ENCODE measurements at regions not wholly inside any gene's neighbourhood (a gene's known extent, or its start where the extent isn't known, plus 50 kb on each side); places are given as distances from the start of the nearest gene placed in this dataset.

DNA sequence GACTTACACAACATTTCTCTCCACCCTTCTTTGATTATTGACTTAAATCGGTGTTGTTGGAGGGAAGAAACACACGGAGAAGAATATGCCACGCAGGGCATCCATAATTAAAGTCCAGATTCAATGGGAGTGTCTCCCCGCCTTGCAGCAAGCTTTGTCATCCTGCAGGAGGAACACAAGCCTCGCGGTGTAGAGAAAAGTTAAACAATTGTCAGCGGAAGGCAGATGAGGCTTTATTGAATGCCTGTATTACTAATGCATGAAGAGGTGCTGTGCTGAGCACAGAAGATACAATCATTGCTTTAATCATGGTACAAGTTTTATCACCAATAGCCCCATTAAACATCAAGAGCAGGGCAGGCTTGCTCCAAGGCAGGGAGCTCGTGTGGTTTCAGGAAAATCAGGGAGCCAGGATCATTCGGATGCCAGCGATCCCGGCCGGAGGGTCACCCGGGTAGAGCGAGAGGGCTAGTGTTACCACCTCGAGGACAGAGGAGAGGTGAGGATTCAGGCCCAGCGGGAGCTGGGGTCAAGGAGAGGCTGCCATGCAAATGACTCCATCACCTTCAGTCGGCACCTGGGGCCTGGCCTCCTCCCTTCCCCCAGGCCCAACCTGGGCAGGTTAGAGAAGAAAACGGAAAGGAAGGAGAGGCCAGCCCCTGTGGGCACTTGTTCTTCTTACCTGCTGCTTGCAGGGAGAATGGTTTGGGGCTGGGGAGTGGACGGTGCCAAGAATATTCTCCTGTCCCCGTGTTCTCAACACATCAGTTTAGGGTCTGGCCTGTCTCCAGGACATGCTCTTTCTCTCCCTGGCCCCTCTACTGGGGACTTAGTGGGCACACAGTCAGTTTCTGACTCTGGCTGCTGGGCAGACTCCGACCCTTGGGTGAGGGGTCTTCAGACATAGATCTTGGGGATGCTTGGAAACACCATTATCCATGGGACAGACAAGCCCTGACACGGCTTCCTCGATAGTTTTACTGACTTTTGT lies 289.5 kb downstream of the IRX2 start:
- in situ Hi-C loops (cut with MboI; ENCODE audit: low sequenced_read_pairs), result no loop called here

DNA sequence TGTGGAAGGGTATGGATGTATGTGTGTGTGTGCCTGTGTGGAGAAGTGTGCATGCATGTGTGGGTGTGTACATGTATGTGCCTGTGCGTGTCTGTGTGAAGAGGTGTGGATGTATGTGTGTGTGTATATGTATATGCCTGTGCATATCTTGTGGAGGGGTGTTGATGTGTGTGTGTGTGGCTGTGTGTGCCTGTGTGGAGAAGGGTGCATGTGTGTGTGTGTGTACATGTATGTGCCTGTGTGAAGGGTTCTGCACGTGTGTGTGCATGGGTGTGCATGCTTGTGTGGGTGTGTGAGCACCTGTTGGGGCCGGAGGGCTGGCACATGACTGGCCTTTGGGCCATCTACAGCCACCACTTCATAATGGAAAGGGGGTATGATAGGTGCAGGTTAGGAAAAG lies 291.4 kb downstream of the IRX2 start:
- in situ Hi-C loops (cut with MboI; ENCODE audit: low sequenced_read_pairs), result no loop called here

DNA sequence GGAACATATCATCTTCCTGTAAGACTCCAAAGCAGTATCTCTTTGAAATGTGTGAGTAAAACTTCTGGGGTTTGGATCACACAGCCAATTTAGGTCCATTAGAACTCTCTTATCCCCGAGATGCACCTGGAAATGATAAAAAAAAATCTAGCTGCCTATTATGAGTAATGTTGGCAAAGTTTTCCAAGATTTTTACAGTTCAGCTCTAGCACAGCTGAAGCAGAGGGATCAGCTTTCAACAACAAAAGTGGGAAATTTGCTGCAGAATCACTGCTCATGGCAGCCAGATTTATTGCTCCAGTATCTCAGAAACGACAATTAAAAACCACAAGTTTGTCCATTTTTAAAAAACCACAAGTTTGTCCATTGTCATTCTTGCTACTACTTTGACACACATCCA lies 292.2 kb downstream of the IRX2 start:
- in situ Hi-C loops (cut with MboI; ENCODE audit: low sequenced_read_pairs), result no loop called here

DNA sequence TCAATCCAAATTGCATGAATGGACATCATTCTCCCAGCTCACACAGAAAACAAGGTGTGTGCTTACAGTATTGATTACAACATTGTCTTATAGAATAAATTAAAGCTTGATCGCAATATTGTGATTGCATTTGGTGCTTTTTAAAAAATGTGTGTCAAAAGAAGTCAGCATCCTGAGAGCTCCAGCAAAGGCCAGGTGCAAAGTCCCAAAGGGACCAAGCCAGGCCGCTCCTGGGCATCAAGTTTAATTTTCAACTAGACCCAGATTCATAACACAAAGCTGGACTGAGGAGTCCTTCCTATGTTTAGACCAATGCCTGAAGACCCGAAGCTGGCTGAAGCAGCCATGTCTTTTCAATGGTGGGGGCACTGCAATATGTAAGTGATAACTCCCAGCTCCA lies 295.6 kb downstream of the IRX2 start:
- in situ Hi-C loops (cut with MboI; ENCODE audit: low sequenced_read_pairs), result no loop called here

DNA sequence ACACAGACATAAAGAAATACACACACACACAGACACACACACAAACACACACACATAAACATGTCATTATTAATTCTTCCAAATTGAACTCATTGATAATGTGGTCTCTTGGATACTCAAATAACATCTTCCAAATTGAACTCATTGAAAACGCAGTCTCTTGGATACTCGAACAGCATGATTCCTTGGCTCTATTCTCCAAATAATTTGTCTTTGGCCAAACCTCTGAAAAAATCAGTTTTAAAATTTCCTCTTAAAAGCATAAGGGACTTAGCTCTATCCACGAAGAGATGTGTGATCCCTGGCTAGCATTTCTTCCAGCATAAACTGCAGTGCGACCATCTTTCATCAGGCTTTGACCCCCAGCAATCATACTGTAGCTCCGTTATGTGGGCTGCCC lies 296.6 kb downstream of the IRX2 start:
- in situ Hi-C loops (cut with MboI; ENCODE audit: low sequenced_read_pairs), result no loop called here

DNA sequence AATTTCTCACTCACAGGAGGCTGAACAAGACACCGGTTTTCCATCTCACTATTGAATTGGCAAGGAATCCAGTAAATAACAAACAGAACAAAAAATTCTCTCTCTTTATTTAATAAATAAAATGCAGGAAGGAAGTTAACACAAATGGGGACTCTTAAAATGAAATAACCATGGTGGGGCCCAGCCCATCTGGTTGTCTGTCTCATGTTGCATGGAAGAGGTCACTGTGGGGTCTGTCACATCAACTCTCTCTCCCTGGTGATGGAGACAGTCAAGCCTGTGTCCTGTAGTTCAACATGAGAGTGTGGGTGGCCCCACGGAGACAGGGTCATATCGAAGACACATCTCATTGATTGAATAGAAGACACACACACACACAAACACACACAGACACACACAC lies 297.7 kb downstream of the IRX2 start:
- in situ Hi-C loops (cut with MboI; ENCODE audit: low sequenced_read_pairs), result no loop called here

DNA sequence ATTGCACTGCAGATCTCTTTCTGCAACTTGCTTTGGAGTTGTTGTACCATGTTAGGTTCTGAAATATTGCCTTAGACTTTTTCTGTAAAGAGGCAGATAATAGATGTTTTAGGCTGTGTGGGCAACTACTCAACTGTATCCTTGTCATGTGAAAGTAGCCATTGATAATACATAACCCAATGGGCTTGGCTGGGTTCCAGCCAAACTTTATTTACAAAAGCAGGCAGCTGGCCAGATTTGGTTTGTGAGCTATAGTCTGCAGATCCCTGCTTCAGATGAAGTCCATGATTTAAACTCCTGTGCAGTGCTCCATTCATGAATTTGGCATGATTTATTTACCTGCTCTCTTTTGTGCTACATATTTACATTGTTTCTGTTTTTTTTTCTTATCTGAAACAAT lies 300.4 kb downstream of the IRX2 start:
- in situ Hi-C loops (cut with MboI; ENCODE audit: low sequenced_read_pairs), result no loop called here

DNA sequence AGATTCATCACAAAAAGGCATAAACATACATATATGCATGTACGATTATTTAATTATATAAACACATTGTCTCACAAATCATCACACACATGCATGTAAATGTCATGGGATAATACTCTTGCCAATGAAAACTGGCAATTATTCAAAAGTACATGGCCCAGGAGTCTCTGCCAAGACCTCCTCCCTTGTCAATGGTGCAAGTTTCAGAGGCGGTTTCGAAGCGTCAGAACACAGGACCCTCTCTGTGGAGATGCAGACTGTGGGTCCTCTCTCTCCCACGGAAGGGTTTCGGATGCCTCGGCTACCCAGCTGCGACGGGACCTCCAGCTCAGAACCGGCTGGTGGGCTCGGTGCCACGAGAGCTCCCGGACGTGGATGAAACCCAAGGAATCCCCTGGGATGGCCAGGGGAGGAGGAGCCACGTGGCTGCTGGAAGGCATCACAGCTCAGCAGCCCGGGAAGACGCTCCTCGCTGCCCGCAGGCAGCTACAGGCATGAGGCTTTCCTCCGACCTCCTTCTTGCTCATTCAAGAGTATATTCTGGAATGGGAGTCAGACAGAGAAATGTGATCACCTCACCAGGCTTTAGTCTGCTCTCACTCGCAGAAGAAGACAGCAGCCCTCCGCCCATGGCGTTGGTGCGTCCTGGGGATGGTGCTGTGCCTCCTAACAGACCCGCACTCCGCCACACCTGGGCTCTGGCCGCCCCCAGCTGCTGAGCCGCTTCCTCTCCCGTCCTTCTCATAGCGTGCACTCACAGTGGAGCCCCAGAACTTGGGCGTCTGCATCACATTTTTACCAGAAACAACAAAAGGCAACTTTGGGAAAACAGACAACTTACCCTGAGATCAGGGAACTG lies 308.8 kb downstream of the IRX2 start:
- in situ Hi-C loops (cut with MboI; ENCODE audit: low sequenced_read_pairs), result no loop called here

DNA sequence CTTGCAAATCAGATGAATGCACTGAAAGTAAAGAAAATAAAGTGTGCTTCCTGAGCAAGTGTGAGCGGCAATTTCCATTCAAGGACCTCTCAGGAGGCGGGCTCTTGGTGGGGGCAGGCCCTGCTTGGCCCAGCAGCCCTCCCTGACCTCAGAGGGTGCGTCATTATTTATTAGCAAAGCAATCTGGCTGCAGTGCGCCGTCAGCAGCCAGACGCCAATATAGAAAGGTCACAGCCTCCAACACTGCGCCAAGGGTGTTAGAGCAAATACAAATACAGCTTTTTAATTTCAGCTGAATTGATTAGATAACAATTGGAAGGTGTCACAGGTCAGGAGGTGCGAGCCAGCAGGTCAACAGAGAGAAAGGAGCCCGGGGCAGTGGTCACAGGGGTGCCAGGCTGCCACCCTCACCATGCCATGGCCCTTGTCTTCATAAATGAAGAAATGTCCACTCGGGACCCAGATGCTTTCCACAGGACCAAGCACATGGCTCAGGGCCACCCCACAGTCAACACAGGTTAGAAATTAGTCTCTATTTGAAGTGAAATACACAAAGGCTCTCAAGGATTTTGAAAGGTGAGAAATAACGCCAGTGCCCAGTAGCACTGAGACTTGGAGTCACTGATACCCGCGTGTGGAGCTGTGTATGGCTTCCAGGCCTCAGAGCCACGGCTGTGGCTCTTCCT lies 309.8 kb downstream of the IRX2 start:
- in situ Hi-C loops (cut with MboI; ENCODE audit: low sequenced_read_pairs), result no loop called here

DNA sequence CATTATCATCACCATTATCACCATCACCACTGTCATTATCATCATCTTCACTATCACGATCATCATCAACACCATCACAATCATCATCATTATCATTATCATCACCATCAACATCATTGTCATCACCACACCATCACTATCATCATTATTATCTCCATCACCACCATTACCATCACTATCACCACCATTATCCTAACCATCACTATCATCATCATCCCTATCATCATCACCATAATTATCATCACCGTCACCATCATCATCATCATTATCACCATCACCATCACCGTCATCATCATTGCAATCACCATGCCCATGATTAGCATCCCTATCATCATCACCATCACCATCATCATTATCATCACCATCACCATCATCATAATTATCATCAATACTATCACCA lies 311.9 kb downstream of the IRX2 start:
- in situ Hi-C loops (cut with MboI; ENCODE audit: low sequenced_read_pairs), result no loop called here

DNA sequence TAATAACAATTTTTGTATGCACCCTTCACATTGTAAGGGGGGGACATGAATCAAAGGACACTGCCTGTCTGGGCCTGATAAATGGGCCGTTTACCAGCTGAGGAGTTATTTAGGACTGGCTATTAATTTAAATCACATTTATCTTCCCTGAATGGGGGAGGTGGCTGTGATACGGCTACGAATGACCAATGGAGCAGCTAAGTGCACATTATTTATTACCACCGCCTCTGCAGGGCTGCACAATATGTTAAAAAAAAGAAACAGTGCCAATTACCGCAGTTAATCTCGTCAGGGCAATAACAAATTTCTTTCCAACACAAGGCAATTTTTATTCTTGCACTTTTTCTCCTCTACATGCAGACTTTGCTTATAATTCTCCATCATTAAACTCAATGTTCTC lies 318.4 kb downstream of the IRX2 start:
- in situ Hi-C loops (cut with MboI; ENCODE audit: low sequenced_read_pairs), result no loop called here

DNA sequence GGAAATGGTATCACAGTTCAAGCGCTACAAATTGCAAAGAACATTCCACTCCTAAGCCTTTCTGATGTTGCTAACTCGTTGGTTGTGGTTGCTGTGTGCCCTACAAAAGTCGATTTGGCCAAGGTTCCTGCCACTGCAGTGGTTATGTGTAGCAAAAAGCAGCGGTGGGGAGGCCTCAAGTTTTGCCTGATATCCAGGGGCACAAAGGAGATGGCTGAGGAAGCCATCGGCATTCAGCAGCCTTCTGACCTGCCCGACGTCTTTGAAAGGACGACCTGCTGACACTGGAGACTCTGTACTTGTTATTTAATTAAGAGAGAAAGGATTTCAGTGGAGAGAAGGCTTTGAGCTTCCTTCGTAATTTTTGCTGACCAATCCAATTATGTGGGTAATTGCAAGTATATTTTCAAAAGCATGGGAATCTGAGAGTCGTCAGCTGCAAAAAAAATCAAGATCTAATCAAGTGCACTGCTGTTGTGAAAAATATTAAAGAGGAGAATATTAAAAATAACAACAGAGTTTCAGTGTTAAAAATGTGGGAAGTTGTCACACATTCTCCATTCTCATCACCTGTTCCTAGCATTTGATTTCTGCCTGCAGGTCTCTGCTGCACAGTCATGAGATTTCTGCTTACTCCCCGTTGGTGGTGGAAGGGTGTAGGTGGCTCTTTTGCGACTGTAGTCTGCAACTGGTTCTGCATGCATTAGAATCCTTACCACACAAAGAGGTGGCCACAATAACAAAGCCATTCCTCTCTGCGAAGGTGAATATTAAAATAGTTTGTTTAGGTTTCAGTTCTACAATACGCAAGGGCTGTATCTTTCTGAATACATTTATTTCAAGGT lies 319.2 kb downstream of the IRX2 start:
- in situ Hi-C loops (cut with MboI; ENCODE audit: low sequenced_read_pairs), result no loop called here

DNA sequence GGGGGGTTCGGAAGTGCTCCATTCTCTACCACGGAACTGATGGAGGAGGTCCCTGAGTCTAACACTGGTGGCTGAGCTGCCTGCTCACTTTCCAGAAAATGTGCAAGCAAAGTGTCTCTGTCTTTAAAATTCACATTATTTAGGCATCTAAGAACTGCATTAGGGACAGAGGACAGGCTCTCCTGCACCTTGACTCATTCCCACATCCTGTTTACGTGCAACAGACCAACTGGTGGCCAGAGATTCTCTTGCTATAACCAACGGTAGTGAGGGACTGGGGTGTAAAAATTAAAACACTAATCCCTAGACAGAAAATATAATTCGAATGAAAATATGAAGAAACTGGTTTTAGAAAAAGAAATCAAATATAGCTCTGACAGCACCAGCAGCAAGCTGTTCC lies 320.9 kb downstream of the IRX2 start:
- in situ Hi-C loops (cut with MboI; ENCODE audit: low sequenced_read_pairs), result no loop called here

DNA sequence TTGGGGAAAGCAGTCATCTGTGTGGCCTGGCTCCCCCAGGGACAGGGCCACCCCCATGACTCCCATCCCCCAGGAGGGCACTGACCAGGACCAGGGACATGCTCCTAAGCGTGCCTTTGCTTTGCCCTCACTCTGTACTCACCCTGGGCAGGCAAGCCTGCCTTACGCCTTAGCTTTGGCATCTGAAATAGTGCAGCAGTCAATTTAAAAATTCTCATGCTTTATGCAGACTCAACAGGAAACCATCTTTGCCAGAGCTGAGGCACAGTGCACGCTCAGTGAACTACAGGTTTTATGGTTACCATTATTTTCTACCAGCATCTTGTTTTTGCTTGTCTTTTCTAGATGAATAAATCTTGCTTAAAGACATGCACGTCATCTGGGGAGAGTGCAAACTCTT lies 323.5 kb downstream of the IRX2 start:
- in situ Hi-C loops (cut with MboI; ENCODE audit: low sequenced_read_pairs), result no loop called here

DNA sequence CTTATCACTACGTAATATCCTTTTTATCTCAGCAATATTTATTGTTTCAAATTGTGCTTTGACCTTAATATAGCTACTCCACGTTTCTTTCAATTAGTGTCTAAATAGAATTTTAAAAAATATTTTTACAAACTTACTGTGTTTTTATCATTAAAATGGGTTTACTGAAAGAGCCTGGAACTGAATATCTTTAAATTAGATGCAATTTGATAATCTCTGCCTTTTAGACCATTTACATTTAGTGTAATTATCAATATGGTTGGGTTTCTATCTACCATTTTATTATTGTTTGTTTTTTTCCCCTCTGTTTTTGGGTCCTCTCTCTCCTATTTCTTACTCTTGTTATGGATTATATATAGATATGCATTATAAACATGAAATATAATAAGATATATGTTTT lies 327.8 kb downstream of the IRX2 start:
- in situ Hi-C loops (cut with MboI; ENCODE audit: low sequenced_read_pairs), result no loop called here

DNA sequence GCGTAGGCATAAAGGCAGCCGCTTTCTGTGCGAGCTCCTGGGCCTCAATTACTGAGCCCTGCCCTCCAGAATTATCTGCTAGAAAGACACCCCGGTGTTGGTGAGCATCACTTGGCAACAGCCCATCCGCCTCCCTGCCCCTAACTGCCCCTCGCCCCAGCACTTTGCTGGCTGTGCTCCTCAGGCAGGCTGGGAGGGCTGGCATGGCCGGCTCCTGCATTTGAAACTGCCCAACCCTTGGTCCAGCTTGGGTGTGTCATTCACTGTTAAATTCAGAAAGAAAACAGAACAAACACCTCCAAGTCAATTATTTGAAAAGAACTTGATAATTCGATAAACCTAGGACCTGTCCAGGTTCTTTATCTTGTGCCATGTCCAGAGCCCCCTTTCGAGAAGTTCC lies 334.2 kb downstream of the IRX2 start:
- in situ Hi-C loops (cut with MboI; ENCODE audit: low sequenced_read_pairs), result no loop called here

DNA sequence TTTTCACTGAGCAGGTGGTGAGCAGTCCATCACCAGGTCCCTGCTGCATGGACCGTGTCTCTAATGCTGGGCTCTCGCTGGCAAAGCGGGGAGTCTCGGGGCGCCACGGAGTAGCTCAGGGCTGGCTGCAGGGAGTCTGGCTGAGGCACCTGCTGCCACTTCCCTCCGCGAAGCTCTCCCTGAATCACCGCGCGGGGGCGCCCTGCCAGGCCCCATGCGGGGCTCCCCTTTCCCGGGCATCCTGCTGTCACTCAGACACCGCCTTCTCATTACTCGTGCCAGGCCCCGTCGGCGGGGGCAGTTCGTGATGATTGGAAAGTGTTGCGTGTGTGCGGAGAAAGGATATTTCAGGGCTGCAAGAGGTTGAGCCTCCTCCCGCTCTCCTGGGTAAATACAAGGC lies 335.8 kb downstream of the IRX2 start:
- in situ Hi-C loops (cut with MboI; ENCODE audit: low sequenced_read_pairs), result no loop called here

DNA sequence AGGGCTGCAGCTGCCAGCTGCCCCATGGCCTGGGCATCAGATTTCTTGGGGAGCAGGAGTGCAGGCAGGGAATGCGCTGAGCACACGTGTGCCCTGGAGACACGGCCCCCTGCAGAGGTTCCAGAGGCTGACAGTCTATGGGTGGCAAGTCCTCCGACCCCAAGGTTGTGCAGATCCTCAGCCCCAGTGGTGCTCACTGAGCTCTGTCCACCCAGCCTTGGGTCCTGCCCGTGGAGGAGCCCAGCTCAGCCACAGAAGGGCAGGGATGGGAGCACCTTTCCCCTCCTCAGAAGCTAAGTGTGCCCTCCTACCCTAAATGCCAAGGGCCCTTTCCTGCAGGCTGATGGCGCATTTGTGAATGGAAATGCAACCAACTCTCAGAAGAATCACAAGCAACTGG lies 341.0 kb downstream of the IRX2 start:
- in situ Hi-C loops (cut with MboI; ENCODE audit: low sequenced_read_pairs), result no loop called here

DNA sequence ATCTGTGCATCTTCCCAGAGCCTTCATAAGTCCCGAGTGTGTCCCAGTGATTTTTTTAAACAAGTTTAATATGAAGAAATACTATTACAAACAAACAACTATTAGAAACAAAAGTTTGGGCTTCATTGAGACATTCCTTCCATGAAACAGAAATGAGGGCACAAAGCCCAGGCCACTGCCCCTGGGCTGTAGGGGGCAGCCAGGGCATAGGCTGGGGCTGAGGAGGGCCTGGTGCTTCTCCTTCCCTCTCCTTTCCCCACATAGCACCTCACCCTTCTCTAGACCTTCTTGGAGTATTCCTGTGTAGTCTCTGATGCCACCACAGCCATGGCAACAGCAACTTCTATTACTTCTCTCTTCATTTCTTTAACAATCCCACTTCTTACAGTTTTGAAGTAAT lies 348.2 kb downstream of the IRX2 start:
- in situ Hi-C loops (cut with MboI; ENCODE audit: low sequenced_read_pairs), result no loop called here

DNA sequence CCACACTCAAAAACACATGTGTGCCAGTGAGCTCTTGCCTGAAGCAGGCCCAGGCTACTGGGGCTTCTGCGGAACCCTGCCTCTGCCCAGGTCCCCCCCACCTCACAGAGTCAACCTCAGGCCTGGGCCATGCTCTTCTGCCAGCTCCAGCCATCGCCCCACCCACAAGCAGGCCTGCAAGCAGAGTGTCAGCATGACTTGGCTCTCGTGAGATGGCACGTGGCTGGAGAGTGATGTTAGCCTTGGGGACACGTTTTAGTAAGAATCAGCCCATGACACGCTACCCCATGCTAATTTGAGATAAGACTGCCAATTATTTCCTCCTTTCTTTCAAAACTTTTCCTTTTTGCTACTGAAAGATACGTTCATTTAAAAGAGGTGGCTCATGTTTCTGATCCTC lies 351.7 kb downstream of the IRX2 start:
- in situ Hi-C loops (cut with MboI; ENCODE audit: low sequenced_read_pairs), result no loop called here

DNA sequence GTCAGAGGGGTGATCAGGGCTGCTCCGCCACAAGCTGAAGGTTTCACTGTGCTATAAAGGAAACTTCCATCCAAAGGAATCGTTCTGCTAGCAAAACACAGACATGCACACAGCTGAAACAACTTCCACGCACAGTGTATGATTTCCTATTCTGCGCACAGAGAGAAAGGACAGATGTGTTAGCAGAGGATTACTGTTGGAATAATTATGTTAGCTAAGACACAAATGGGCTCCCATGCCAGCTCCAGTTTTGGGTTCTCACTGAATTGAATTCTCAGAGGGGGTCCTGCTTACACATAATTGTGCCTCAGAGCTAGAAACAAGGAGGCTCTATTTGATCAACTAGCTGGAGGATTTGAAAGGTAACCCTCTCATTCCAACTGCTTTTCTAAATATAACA lies 352.4 kb downstream of the IRX2 start:
- in situ Hi-C loops (cut with MboI; ENCODE audit: low sequenced_read_pairs), result no loop called here

Data from HL-60/S4 (cell line).